ENCODE measurements at regions not wholly inside any gene's neighbourhood (a gene's known extent, or its start where the extent isn't known, plus 50 kb on each side); places are given as distances from the start of the nearest gene placed in this dataset.

GRCh38 chr16:13314633-13315032 is 413.2 kb downstream of the SHISA9 start:
- no peaks in the 10 kb centered on the region for H3K4me1 Mint-ChIP-seq (ENCODE audit: low read depth)
- H3K27ac Mint-ChIP-seq (ENCODE audit: unreplicated experiment) = no peak overlapping the region
- peaks cover 4% of the 10 kb centered on the region for H3K9me3 Mint-ChIP-seq (ENCODE audit: low read depth)
- no peaks in the 10 kb centered on the region for H3K36me3 Mint-ChIP-seq (ENCODE audit: low read depth)
- no peak overlapping the region for H3K4me3 Mint-ChIP-seq (ENCODE audit: unreplicated experiment)
- TF ChIP-seq CTCF (IDR thresholded peaks at IDR 0.05) = no peak
- DNase-seq (ENCODE audit: low spot score) = no peak
- H3K27me3 Mint-ChIP-seq (ENCODE audit: low read depth) = no peaks in the 10 kb centered on the region

DNA sequence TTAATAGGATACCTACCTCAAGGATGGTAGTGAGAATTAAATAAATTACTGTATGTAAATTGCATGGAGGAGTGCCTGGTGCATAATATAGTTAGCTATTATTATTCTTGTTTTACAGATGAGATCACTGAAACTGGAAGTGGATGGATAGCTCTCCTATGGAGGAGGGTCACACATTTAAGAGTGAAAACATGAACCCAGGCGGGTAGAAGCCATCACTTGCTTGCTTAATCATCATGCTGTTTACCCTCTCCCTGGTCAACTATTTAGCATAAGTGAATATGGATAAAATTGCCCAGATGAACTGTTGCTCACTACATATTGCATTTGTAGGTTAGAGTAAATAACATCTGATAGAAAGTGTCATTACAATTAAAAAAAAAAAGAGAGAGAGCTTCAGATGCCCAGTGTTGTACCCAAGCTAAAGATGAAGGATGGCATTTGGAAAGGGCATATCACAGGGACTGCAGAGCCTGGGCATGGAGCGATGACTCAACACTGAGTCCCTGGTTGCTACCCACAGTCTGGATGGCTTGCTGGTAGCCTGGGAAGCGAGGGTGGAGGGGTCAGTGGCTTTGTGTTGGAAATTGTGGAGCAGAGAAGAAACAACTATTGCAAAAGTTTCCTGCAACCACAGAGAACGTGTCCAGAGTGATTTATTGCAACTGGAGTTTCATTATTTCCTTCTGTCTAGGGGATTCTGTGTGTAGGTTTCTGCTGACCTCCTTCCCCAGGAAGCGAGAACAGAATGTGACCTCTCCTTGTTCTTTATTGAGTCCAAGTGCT is 414.4 kb downstream of the SHISA9 start:
- H3K9me3 Mint-ChIP-seq (ENCODE audit: low read depth) = peaks cover 4% of the 10 kb centered on the region
- no peaks in the 10 kb centered on the region for H3K27me3 Mint-ChIP-seq (ENCODE audit: low read depth)
- no peak for TF ChIP-seq CTCF (IDR thresholded peaks at IDR 0.05)
- no peak overlapping the region for H3K27ac Mint-ChIP-seq (ENCODE audit: unreplicated experiment)
- no peaks in the 10 kb centered on the region for H3K4me1 Mint-ChIP-seq (ENCODE audit: low read depth)
- no peak for DNase-seq (ENCODE audit: low spot score)
- no peak overlapping the region for H3K4me3 Mint-ChIP-seq (ENCODE audit: unreplicated experiment)
- H3K36me3 Mint-ChIP-seq (ENCODE audit: low read depth) = no peaks in the 10 kb centered on the region

DNA sequence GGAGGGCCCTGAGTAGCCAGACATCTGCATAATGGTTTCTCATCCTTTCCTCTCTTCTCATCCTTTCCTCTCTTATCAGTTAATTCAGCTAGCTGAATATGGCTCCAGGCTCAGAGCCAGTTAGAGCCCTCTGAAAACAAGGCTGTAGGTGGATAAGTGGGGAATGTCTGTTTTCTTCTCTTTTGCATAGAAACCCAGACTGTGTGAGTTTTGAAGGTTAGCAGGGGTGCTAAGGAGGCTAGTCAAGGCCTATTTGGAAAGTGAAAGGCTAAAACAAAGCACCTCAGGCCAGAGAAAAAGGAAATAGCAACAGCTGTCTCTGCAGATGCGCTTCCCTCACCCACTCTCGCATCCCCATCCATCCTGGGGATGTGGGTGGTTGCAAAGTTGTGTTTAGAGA is 420.9 kb downstream of the SHISA9 start:
- H3K36me3 Mint-ChIP-seq (ENCODE audit: low read depth) = no peaks in the 10 kb centered on the region
- no peak overlapping the region for H3K4me3 Mint-ChIP-seq (ENCODE audit: unreplicated experiment)
- no peak overlapping the region for H3K27ac Mint-ChIP-seq (ENCODE audit: unreplicated experiment)
- no peaks in the 10 kb centered on the region for H3K27me3 Mint-ChIP-seq (ENCODE audit: low read depth)
- no peak for TF ChIP-seq CTCF (IDR thresholded peaks at IDR 0.05)
- DNase-seq (ENCODE audit: low spot score) = no peak
- no peaks in the 10 kb centered on the region for H3K4me1 Mint-ChIP-seq (ENCODE audit: low read depth)
- H3K9me3 Mint-ChIP-seq (ENCODE audit: low read depth) = no peaks in the 10 kb centered on the region

DNA sequence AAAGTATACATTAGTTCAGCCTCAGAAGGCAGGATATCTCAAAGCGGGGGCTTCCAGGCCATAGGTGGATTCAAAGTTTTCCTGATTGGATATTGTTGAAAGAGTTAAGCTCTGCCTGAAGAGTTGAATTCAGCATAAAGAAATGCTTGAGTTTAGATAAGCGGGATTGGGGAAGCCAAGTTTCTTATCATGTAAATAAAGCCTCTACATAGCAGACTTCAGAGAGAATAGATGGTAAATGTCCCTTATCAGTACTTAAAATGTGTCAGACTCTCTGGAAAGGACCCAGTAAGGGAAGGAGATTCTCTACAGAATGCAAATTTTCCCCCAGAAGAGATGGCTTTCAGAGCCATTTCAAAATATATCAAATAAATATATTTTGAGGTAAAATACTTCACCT is 423.5 kb downstream of the SHISA9 start:
- H3K36me3 Mint-ChIP-seq (ENCODE audit: low read depth) = peaks cover 1% of the 10 kb centered on the region
- no peaks in the 10 kb centered on the region for H3K4me1 Mint-ChIP-seq (ENCODE audit: low read depth)
- H3K27ac Mint-ChIP-seq (ENCODE audit: unreplicated experiment) = no peak overlapping the region
- DNase-seq (ENCODE audit: low spot score) = no peak
- H3K9me3 Mint-ChIP-seq (ENCODE audit: low read depth) = no peaks in the 10 kb centered on the region
- TF ChIP-seq CTCF (IDR thresholded peaks at IDR 0.05) = no peak
- H3K4me3 Mint-ChIP-seq (ENCODE audit: unreplicated experiment) = no peak overlapping the region
- peaks cover 1% of the 10 kb centered on the region for H3K27me3 Mint-ChIP-seq (ENCODE audit: low read depth)

GRCh38 chr16:13325396-13325795 is 424.0 kb downstream of the SHISA9 start:
- Mint-ChIP-seq H3K4me3 (ENCODE audit: unreplicated experiment) (no peak overlapping the region), H3K36me3 (ENCODE audit: low read depth) (peaks cover 1% of the 10 kb centered on the region), H3K27me3 (ENCODE audit: low read depth) (peaks cover 2% of the 10 kb centered on the region), H3K27ac (ENCODE audit: unreplicated experiment) (no peak overlapping the region), H3K9me3 (ENCODE audit: low read depth) (no peaks in the 10 kb centered on the region), H3K4me1 (ENCODE audit: low read depth) (no peaks in the 10 kb centered on the region)
- TF ChIP-seq CTCF (IDR thresholded peaks at IDR 0.05) = no peak
- DNase-seq (ENCODE audit: low spot score) = no peak
